ENCODE measurements at regions not wholly inside any gene's neighbourhood (a gene's known extent, or its start where the extent isn't known, plus 50 kb on each side); places are given as distances from the start of the nearest gene placed in this dataset.

DNA sequence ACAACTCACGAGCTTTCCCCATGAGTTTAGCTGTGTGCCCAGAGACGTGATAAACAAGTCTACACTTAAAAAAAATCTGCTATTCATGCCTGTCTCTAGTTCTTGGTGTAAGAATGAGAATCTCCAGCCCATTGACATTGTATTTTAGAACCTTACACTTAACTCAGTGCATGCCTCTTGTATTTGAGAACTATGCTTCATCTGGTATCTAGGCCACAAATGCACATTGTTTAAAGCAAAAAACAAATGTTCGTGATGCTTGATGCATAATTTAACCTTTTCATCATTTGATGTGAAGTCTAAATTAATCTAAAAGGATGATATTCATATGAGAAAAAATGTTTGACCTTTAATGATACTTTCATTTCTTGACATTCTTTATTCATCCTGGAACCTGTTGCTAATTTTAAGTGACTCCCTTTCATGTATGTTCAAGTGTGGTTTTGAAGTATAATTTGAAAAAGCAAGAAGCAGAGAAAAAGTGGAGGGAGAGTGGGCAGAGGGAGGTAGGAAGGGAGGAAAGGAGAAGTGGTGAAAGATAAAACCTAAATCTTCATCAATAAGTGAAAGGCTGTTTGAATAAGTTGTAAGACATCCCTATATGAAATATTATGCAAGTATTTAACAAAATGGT, 116.9 kb downstream of the PFDN4 start:
- H3K4me3 ChIP-seq (ENCODE audit: low read length in 3 of 3): no peak overlapping the region
- H3K36me3 ChIP-seq (ENCODE audit: control insufficient read depth in 2 of 3, insufficient read depth in 3 of 3, low read length in 3 of 3): no peaks in the 10 kb centered on the region
- H3K9me3 ChIP-seq (ENCODE audit: control insufficient read depth in 2 of 3, insufficient read depth in 1 of 3, low read length in 3 of 3): no peaks in the 10 kb centered on the region
- DNase-seq (no peak), FAIRE-seq (no peak)
- intact Hi-C loops (cut with DNase I): no loop called here
- no peak overlapping the region for H3K27ac ChIP-seq (ENCODE audit: low read depth in 2 of 2, low read length in 2 of 2)
- H3K27me3 ChIP-seq (ENCODE audit: control insufficient read depth, insufficient read depth, low read length): no peaks in the 10 kb centered on the region
- no peak for TF ChIP-seq CTCF (IDR thresholded peaks at IDR 0.05; ENCODE audit: borderline replicate concordance, extremely low read depth, insufficient read depth)
- no peak overlapping the region for H3K9ac ChIP-seq (ENCODE audit: low read length in 3 of 3)
- no peaks in the 10 kb centered on the region for H3K4me1 ChIP-seq (ENCODE audit: control insufficient read depth in 2 of 3, insufficient read depth in 2 of 3, low read depth in 1 of 3, low read length in 3 of 3)

- H3K27ac ChIP-seq (ENCODE audit: low read depth in 2 of 2, low read length in 2 of 2): no peak overlapping the region
- FAIRE-seq: no peak
- H3K4me3 ChIP-seq (ENCODE audit: low read length in 3 of 3): no peak overlapping the region
- H3K36me3 ChIP-seq (ENCODE audit: control insufficient read depth in 2 of 3, insufficient read depth in 3 of 3, low read length in 3 of 3): no peaks in the 10 kb centered on the region
- intact Hi-C loops (cut with DNase I): no loop called here
- H3K27me3 ChIP-seq (ENCODE audit: control insufficient read depth, insufficient read depth, low read length): no peaks in the 10 kb centered on the region
- H3K9ac ChIP-seq (ENCODE audit: low read length in 3 of 3): no peak overlapping the region
- DNase-seq: no peak
- TF ChIP-seq CTCF (IDR thresholded peaks at IDR 0.05; ENCODE audit: borderline replicate concordance, extremely low read depth, insufficient read depth): no peak
- H3K9me3 ChIP-seq (ENCODE audit: control insufficient read depth in 2 of 3, insufficient read depth in 1 of 3, low read length in 3 of 3): no peaks in the 10 kb centered on the region
- no peaks in the 10 kb centered on the region for H3K4me1 ChIP-seq (ENCODE audit: control insufficient read depth in 2 of 3, insufficient read depth in 2 of 3, low read depth in 1 of 3, low read length in 3 of 3)
Observed at GRCh38 chr20:54335299-54335698, 127.4 kb downstream of the PFDN4 start.

GRCh38 chr20:54337144-54337543, 129.3 kb downstream of the PFDN4 start:
- no peak for TF ChIP-seq CTCF (IDR thresholded peaks at IDR 0.05; ENCODE audit: borderline replicate concordance, extremely low read depth, insufficient read depth)
- no peak overlapping the region for H3K27ac ChIP-seq (ENCODE audit: low read depth in 2 of 2, low read length in 2 of 2)
- H3K27me3 ChIP-seq (ENCODE audit: control insufficient read depth, insufficient read depth, low read length): no peaks in the 10 kb centered on the region
- intact Hi-C loops (cut with DNase I): no loop called here
- FAIRE-seq (no peak), DNase-seq (no peak)
- no peak overlapping the region for H3K4me3 ChIP-seq (ENCODE audit: low read length in 3 of 3)
- H3K4me1 ChIP-seq (ENCODE audit: control insufficient read depth in 2 of 3, insufficient read depth in 2 of 3, low read depth in 1 of 3, low read length in 3 of 3): no peaks in the 10 kb centered on the region
- no peaks in the 10 kb centered on the region for H3K9me3 ChIP-seq (ENCODE audit: control insufficient read depth in 2 of 3, insufficient read depth in 1 of 3, low read length in 3 of 3)
- no peak overlapping the region for H3K9ac ChIP-seq (ENCODE audit: low read length in 3 of 3)
- no peaks in the 10 kb centered on the region for H3K36me3 ChIP-seq (ENCODE audit: control insufficient read depth in 2 of 3, insufficient read depth in 3 of 3, low read length in 3 of 3)

DNA sequence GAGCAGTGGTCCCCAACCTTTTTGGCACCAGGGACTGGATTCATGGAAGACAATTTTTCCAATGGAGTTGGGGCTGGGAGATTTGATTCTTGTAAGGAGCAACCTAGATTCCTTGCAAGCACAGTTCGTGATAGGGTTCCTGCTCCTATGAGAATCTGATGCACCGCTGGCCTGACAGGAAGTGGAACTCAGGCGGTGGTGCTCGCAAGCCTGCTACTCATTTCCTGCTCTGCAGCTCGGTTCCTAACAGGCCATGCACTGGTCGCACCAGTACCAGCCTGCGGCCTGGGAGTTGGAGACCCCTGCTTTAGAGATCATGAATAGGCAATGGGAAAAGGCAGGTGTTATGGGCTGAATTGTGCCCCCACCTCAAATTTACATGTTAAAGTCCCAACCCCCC, 131.2 kb downstream of the PFDN4 start:
- Histone ChIP-seq H3K27ac (ENCODE audit: low read depth in 2 of 2, low read length in 2 of 2) (no peak overlapping the region), H3K4me3 (ENCODE audit: low read length in 3 of 3) (no peak overlapping the region), H3K9me3 (ENCODE audit: control insufficient read depth in 2 of 3, insufficient read depth in 1 of 3, low read length in 3 of 3) (no peaks in the 10 kb centered on the region), H3K4me1 (ENCODE audit: control insufficient read depth in 2 of 3, insufficient read depth in 2 of 3, low read depth in 1 of 3, low read length in 3 of 3) (no peaks in the 10 kb centered on the region), H3K36me3 (ENCODE audit: control insufficient read depth in 2 of 3, insufficient read depth in 3 of 3, low read length in 3 of 3) (no peaks in the 10 kb centered on the region), H3K9ac (ENCODE audit: low read length in 3 of 3) (no peak overlapping the region), H3K27me3 (ENCODE audit: control insufficient read depth, insufficient read depth, low read length) (no peaks in the 10 kb centered on the region)
- no peak for DNase-seq
- intact Hi-C loops (cut with DNase I): no loop called here
- no peak for FAIRE-seq
- no peak for TF ChIP-seq CTCF (IDR thresholded peaks at IDR 0.05; ENCODE audit: borderline replicate concordance, extremely low read depth, insufficient read depth)
